ENCODE measurements at regions not wholly inside any gene's neighbourhood (a gene's known extent, or its start where the extent isn't known, plus 50 kb on each side); places are given as distances from the start of the nearest gene placed in this dataset.
A peak's percentile ranks its signal among the peaks of the same experiment; 100 is the strongest.

DNA sequence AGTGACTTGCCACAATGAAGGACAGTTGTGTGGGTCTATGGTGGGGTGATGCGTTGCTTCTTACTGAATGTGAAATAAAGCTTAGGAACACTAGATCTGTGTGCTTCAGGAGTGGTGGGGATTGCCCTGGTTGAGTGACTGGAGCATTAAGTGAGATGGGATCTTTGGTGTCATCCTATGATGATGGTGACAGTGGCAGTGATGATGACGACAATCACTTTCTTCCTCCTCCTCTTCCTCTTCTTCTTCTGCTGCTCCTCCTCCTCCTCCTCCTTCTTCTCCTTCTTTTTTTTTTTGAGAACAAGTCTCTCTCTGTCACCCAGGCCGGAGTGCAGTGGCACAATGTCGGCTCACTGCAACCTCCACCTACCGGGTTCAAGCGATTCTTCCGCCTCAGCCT lies 396.8 kb downstream of the SEC14L1 start:
- intact Hi-C loops (cut with micrococcal nuclease; ENCODE audit: unreplicated experiment) (no loop called here), in situ Hi-C loops (cut with HindIII; ENCODE audit: extremely low pct_ligation_motif_present, low pct_unique_long_range_greater_than_20kb) (no loop called here)
- 66% methylated on average over 7 of the region's 7 CpGs for WGBS (ENCODE audit: low lambda C conversion rate)
- no peak for ATAC-seq
- Histone ChIP-seq H3K27ac (ENCODE audit: extremely low read length, insufficient read depth, low read length) (no peak overlapping the region), H3K4me1 (ENCODE audit: insufficient read depth, low read length) (no peaks in the 10 kb centered on the region), H4K20me1 (ENCODE audit: insufficient read depth, low read length) (peaks cover 2% of the 10 kb centered on the region; the same call in 1 of the 2 replicates), H3K4me2 (ENCODE audit: low read depth, low read length) (no peak overlapping the region), H2AFZ (ENCODE audit: low read length) (no peak overlapping the region), H3K4me3 (replicated peaks in 1 of 3; ENCODE audit: insufficient read depth in 1 of 3, low read depth in 2 of 3, low read length in 3 of 3) (no peak overlapping the region), H3K36me3 (replicated peaks in 1 of 2; ENCODE audit: control insufficient read depth in 1 of 2, insufficient read depth in 2 of 2, low read length in 2 of 2) (no peaks in the 10 kb centered on the region), H3K79me2 (ENCODE audit: insufficient read depth, low read length) (no peaks in the 10 kb centered on the region), H3K27me3 (ENCODE audit: control insufficient read depth in 1 of 2, insufficient read depth in 2 of 2, low read length in 2 of 2) (peaks cover 13 to 75% of the 10 kb centered on the region in 2 experiments; a peak in 4 of 5 replicates), H3K9me3 (ENCODE audit: low read length) (peaks cover 7% of the 10 kb centered on the region; the same call in 1 of the 2 replicates), H3K9ac (ENCODE audit: insufficient read depth, low read depth, low read length) (no peak overlapping the region)
- CTCF ChIA-PET (ENCODE audit: low intra/inter-chr PET ratio, low total read pairs) = no interaction called here
- DNase-seq (ENCODE audit: low spot score) = no peak
- FAIRE-seq = no peak
- TF ChIP-seq RARA (CRISPR knock-in tag; IDR thresholded peaks at IDR 0.05) (no peak), ZNF317 (CRISPR knock-in tag; IDR thresholded peaks at IDR 0.05) (no peak), CEBPG (CRISPR knock-in tag; IDR thresholded peaks at IDR 0.05) (no peak), CREB1 (IDR thresholded peaks at IDR 0.05) (peak; percentile 80), CREB1 (CRISPR knock-in tag; IDR thresholded peaks at IDR 0.05) (no peak)
- TF ChIP-seq, protein P1, sequence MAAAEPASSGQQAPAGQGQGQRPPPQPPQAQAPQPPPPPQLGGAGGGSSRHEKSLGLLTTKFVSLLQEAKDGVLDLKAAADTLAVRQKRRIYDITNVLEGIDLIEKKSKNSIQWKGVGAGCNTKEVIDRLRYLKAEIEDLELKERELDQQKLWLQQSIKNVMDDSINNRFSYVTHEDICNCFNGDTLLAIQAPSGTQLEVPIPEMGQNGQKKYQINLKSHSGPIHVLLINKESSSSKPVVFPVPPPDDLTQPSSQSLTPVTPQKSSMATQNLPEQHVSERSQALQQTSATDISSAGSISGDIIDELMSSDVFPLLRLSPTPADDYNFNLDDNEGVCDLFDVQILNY (CRISPR knock-in tag; conservative IDR thresholded peaks at IDR 0.05) = no peak
- BruUV-seq (replicated peaks) = no TSS peak
- POLR2A ChIA-PET = no interaction called here

- intact Hi-C loops (cut with micrococcal nuclease; ENCODE audit: unreplicated experiment) (loop anchor here (5.0 to 10.0 kb wide), 2 partner anchors 242 to 474 kb away; no protein-coding TSS in a partner anchor), in situ Hi-C loops (cut with HindIII; ENCODE audit: extremely low pct_ligation_motif_present, low pct_unique_long_range_greater_than_20kb) (no loop called here)
- Histone ChIP-seq H3K36me3 (replicated peaks in 1 of 2; ENCODE audit: control insufficient read depth in 1 of 2, insufficient read depth in 2 of 2, low read length in 2 of 2) (no peaks in the 10 kb centered on the region), H3K9ac (ENCODE audit: insufficient read depth, low read depth, low read length) (no peak overlapping the region), H3K4me3 (replicated peaks in 1 of 3; ENCODE audit: insufficient read depth in 1 of 3, low read depth in 2 of 3, low read length in 3 of 3) (no peak overlapping the region), H3K79me2 (ENCODE audit: insufficient read depth, low read length) (no peaks in the 10 kb centered on the region), H3K4me1 (ENCODE audit: insufficient read depth, low read length) (no peaks in the 10 kb centered on the region), H2AFZ (ENCODE audit: low read length) (no peak overlapping the region), H3K27me3 (ENCODE audit: control insufficient read depth in 1 of 2, insufficient read depth in 2 of 2, low read length in 2 of 2) (peaks cover 18 to 80% of the 10 kb centered on the region in 2 experiments; a peak in 4 of 5 replicates), H4K20me1 (ENCODE audit: insufficient read depth, low read length) (peaks cover 7% of the 10 kb centered on the region; the same call in 1 of the 2 replicates), H3K9me3 (ENCODE audit: low read length) (no peaks in the 10 kb centered on the region), H3K4me2 (ENCODE audit: low read depth, low read length) (no peak overlapping the region), H3K27ac (ENCODE audit: extremely low read length, insufficient read depth, low read length) (no peak overlapping the region)
- CTCF ChIA-PET (ENCODE audit: low intra/inter-chr PET ratio, low total read pairs) = no interaction called here
- no peak for FAIRE-seq
- ATAC-seq = no peak
- POLR2A ChIA-PET = no interaction called here
- BruUV-seq (replicated peaks) = no TSS peak
- WGBS (ENCODE audit: low lambda C conversion rate) = 9% methylated on average over 9 of the region's 11 CpGs
- TF ChIP-seq ARID2 (CRISPR knock-in tag; IDR thresholded peaks at IDR 0.05; ENCODE audit: borderline replicate concordance) = no peak
- TF ChIP-seq, protein P2, sequence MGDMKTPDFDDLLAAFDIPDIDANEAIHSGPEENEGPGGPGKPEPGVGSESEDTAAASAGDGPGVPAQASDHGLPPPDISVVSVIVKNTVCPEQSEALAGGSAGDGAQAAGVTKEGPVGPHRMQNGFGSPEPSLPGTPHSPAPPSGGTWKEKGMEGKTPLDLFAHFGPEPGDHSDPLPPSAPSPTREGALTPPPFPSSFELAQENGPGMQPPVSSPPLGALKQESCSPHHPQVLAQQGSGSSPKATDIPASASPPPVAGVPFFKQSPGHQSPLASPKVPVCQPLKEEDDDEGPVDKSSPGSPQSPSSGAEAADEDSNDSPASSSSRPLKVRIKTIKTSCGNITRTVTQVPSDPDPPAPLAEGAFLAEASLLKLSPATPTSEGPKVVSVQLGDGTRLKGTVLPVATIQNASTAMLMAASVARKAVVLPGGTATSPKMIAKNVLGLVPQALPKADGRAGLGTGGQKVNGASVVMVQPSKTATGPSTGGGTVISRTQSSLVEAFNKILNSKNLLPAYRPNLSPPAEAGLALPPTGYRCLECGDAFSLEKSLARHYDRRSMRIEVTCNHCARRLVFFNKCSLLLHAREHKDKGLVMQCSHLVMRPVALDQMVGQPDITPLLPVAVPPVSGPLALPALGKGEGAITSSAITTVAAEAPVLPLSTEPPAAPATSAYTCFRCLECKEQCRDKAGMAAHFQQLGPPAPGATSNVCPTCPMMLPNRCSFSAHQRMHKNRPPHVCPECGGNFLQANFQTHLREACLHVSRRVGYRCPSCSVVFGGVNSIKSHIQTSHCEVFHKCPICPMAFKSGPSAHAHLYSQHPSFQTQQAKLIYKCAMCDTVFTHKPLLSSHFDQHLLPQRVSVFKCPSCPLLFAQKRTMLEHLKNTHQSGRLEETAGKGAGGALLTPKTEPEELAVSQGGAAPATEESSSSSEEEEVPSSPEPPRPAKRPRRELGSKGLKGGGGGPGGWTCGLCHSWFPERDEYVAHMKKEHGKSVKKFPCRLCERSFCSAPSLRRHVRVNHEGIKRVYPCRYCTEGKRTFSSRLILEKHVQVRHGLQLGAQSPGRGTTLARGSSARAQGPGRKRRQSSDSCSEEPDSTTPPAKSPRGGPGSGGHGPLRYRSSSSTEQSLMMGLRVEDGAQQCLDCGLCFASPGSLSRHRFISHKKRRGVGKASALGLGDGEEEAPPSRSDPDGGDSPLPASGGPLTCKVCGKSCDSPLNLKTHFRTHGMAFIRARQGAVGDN (CRISPR knock-in tag; IDR thresholded peaks at IDR 0.05) = peak; percentile 17; the same call in 1 of the 2 replicates
- no peak for DNase-seq (ENCODE audit: low spot score)
These were observed 399.8 kb downstream of the SEC14L1 start for GRCh38 chr17:77540531-77540930.

Data from HepG2 (cell line).